H1 (cell line): ENCODE measurements at regions not wholly inside any gene's neighbourhood (a gene's known extent, or its start where the extent isn't known, plus 50 kb on each side); places are given as distances from the start of the nearest gene placed in this dataset.

Experiments
- CTCF ChIA-PET: fragments of 300-600 bp; sonication (Branson Sonifier 250); formaldehyde crosslinking; loops from one replicate; lab custom pipeline; 2021; ENCODE audit not compliant: partially characterized antibody; lab: Charles Lee
- POLR2A ChIA-PET: fragments of 300-600 bp; sonication (Branson Sonifier 250); formaldehyde crosslinking; loops from one replicate; lab custom pipeline; 2021; ENCODE audit warnings: inconsistent platforms; ENCODE audit not compliant: partially characterized antibody; lab: Charles Lee
- DNase-seq, 2 experiments: peaks; one replicate each; pipeline versions ENCODE4 v3.0.0 to v3.0.0-alpha.2; 2010 to 2022; ENCODE audit warnings: low spot score in 2 of 2, low read depth in 1 of 2, mixed read lengths in 1 of 2
- FAIRE-seq: peaks from 2 replicates; lab custom pipeline; 2011; peaks lifted over from hg19 to GRCh38; lab: Jason Lieb, UNC
- H2AFZ ChIP-seq: 2 replicates; pipeline ENCODE4 v1.8.1; 2012; ENCODE audit warnings: low read length, inconsistent platforms
- H2AK5ac ChIP-seq: 2 replicates; pipeline ENCODE4 v1.6.1; 2013; ENCODE audit warnings: low read depth, low read length
- H2BK120ac ChIP-seq: replicated peaks from 2 replicates; pipeline ENCODE3; 2013; ENCODE audit warnings: low read depth, low read length, inconsistent platforms
- H2BK12ac ChIP-seq: 2 replicates; pipeline ENCODE4 v1.6.1; 2013; ENCODE audit warnings: low read depth, low read length
- H2BK15ac ChIP-seq: 2 replicates; pipeline ENCODE4 v1.6.1; 2013; ENCODE audit warnings: low read length
- H2BK20ac ChIP-seq: 2 replicates; pipeline ENCODE4 v1.6.1; 2013; ENCODE audit warnings: low read length
- H2BK5ac ChIP-seq: 2 replicates; pipeline ENCODE4 v1.6.1; 2013; ENCODE audit warnings: low read depth, low read length
- H3K14ac ChIP-seq: 2 replicates; pipeline ENCODE4 v1.6.1; 2013; ENCODE audit warnings: inconsistent platforms; ENCODE audit not compliant: insufficient read length
- H3K18ac ChIP-seq: 2 replicates; pipeline ENCODE4 v1.6.1; 2013; ENCODE audit warnings: low read length; ENCODE audit errors: extremely low read depth
- H3K23ac ChIP-seq: 2 replicates; pipeline ENCODE4 v1.6.1; 2013; ENCODE audit warnings: inconsistent platforms; ENCODE audit not compliant: insufficient read length
- H3K23me2 ChIP-seq: 2 replicates; pipeline ENCODE4 v1.6.1; 2013; ENCODE audit warnings: low read depth, low read length
- H3K27ac ChIP-seq: 2 replicates; pipeline ENCODE4 v1.6.1; 2011; ENCODE audit warnings: low read depth, low read length, inconsistent platforms
- H3K27me3 ChIP-seq, 4 experiments: replicated peaks in 1 of 4; 1 replicate in 1 of 4; 2 replicates in 3 of 4; pipeline versions ENCODE4 v1.6.1 to v1.8.1; 2011 to 2013; ENCODE audit warnings: low read length in 3 of 4, mild to moderate bottlenecking in 3 of 4, inconsistent platforms in 2 of 4, mixed read lengths in 2 of 4, moderate library complexity in 1 of 4; ENCODE audit not compliant: control insufficient read depth in 3 of 4, insufficient read depth in 3 of 4; ENCODE audit errors: extremely low read depth in 1 of 4
- H3K36me3 ChIP-seq, 4 experiments: 2 replicates each; pipeline versions ENCODE4 v1.6.1 to v1.8.1; 2011 to 2013; ENCODE audit warnings: mild to moderate bottlenecking in 4 of 4, low read length in 3 of 4, moderate library complexity in 2 of 4, control low read depth in 1 of 4, inconsistent platforms in 1 of 4; ENCODE audit not compliant: insufficient read depth in 4 of 4, control insufficient read depth in 2 of 4
- H3K4ac ChIP-seq: replicated peaks from 2 replicates; pipeline ENCODE3; 2013; ENCODE audit warnings: low read length, low read depth, mixed read lengths, inconsistent platforms; ENCODE audit not compliant: insufficient read length
- H3K4me1 ChIP-seq, 4 experiments: replicated peaks in 1 of 4; 1 replicate in 1 of 4; 2 replicates in 3 of 4; pipeline versions ENCODE4 v1.6.1 to v1.8.1; 2011 to 2013; ENCODE audit warnings: low read length in 3 of 4, inconsistent platforms in 2 of 4, mixed read lengths in 1 of 4; ENCODE audit not compliant: insufficient read depth in 4 of 4, control insufficient read depth in 3 of 4
- H3K4me2 ChIP-seq, 2 experiments: 2 replicates each; pipeline versions ENCODE4 v1.6.1 to v1.8.1; 2011 to 2013; ENCODE audit warnings: low read depth in 2 of 2, low read length in 2 of 2, control low read depth in 1 of 2, inconsistent platforms in 1 of 2, mild to moderate bottlenecking in 1 of 2; ENCODE audit not compliant: insufficient read depth in 1 of 2
- H3K4me3 ChIP-seq, 4 experiments: fragments of 200-600, 300-600 bp in 1 of 4; sonication (generic), shearing (Covaris generic), sonication (Bioruptor Twin) in 1 of 4; 2 replicates each; pipeline versions ENCODE4 v1.5.1 to v1.8.1; 2011 to 2016; ENCODE audit warnings: low read length in 4 of 4, low read depth in 3 of 4, control low read depth in 2 of 4, inconsistent platforms in 2 of 4, mild to moderate bottlenecking in 2 of 4, mixed read lengths in 1 of 4, moderate library complexity in 1 of 4; ENCODE audit not compliant: insufficient read depth in 2 of 4; ENCODE audit errors: extremely low read depth in 1 of 4
- H3K56ac ChIP-seq: replicated peaks from 2 replicates; pipeline ENCODE3; 2013; ENCODE audit warnings: low read depth, mild to moderate bottlenecking, mixed read lengths, low read length, inconsistent platforms; ENCODE audit not compliant: insufficient read length
- H3K79me1 ChIP-seq: 2 replicates; pipeline ENCODE4 v1.6.1; 2013; ENCODE audit warnings: low read depth, low read length, control low read depth
- H3K79me2 ChIP-seq, 2 experiments: 2 replicates each; pipeline versions ENCODE4 v1.6.1 to v1.8.1; 2012 to 2013; ENCODE audit warnings: low read length in 2 of 2, mild to moderate bottlenecking in 2 of 2, inconsistent platforms in 1 of 2; ENCODE audit not compliant: insufficient read depth in 2 of 2, control insufficient read depth in 1 of 2
- H3K9ac ChIP-seq, 4 experiments: replicated peaks in 1 of 4; 1 replicate in 1 of 4; 2 replicates in 3 of 4; pipeline versions ENCODE4 v1.6.1 to v1.8.1; 2011 to 2013; ENCODE audit warnings: low read depth in 3 of 4, low read length in 3 of 4, control low read depth in 2 of 4, mild to moderate bottlenecking in 2 of 4, moderate library complexity in 2 of 4, inconsistent platforms in 1 of 4; ENCODE audit errors: extremely low read depth in 1 of 4
- H3K9me3 ChIP-seq, 2 experiments: 2 replicates each; pipeline versions ENCODE4 v1.6.1 to v1.8.1; 2012 to 2013; ENCODE audit warnings: mild to moderate bottlenecking in 2 of 2, moderate library complexity in 2 of 2, control low read depth in 1 of 2, inconsistent platforms in 1 of 2, low read depth in 1 of 2, low read length in 1 of 2, mixed read lengths in 1 of 2; ENCODE audit not compliant: insufficient read depth in 2 of 2
- H4K20me1 ChIP-seq, 2 experiments: replicated peaks in 1 of 2; 2 replicates each; pipeline versions ENCODE3 to v1.8.1; 2011 to 2013; ENCODE audit warnings: inconsistent platforms in 2 of 2, low read length in 2 of 2, mild to moderate bottlenecking in 1 of 2; ENCODE audit not compliant: insufficient read depth in 2 of 2, control insufficient read depth in 1 of 2
- H4K5ac ChIP-seq: 2 replicates; pipeline ENCODE4 v1.6.1; 2013; ENCODE audit warnings: low read length, low read depth, mixed read lengths, inconsistent platforms; ENCODE audit not compliant: insufficient read length
- H4K8ac ChIP-seq: 2 replicates; pipeline ENCODE4 v1.8.0; 2013; ENCODE audit warnings: mild to moderate bottlenecking, moderate library complexity, low read length, inconsistent platforms; ENCODE audit not compliant: insufficient read depth; ENCODE audit errors: extremely low read depth
- H4K91ac ChIP-seq: replicated peaks from 2 replicates; pipeline ENCODE3; 2013; ENCODE audit warnings: low read length, mixed read lengths, inconsistent platforms; ENCODE audit not compliant: insufficient read length
- BRCA1 ChIP-seq: IDR thresholded peaks from 2 replicates; pipeline ENCODE4 v1.6.1; 2012; ENCODE audit warnings: low read depth, low read length, improper control_type of control experiment
- CTBP2 ChIP-seq: IDR thresholded peaks from 2 replicates; pipeline ENCODE4 v1.7.0; 2011; ENCODE audit warnings: borderline replicate concordance, mild to moderate bottlenecking, moderate library complexity, mixed read lengths, low read length; ENCODE audit not compliant: insufficient read depth, insufficient read length
- EP300 ChIP-seq, 2 experiments: IDR thresholded peaks; 1 replicate in 1 of 2; 2 replicates in 1 of 2; pipeline ENCODE4 v1.6.1; 2011 to 2012; ENCODE audit warnings: low read depth in 2 of 2, low read length in 2 of 2, mild to moderate bottlenecking in 2 of 2, borderline replicate concordance in 1 of 2, inconsistent platforms in 1 of 2, moderate library complexity in 1 of 2
- FOSL1 ChIP-seq: IDR thresholded peaks from 2 replicates; pipeline ENCODE4 v1.6.1; 2011; ENCODE audit warnings: mild to moderate bottlenecking, low read depth, low read length, moderate library complexity; ENCODE audit not compliant: insufficient read depth
- GTF2F1 ChIP-seq: IDR thresholded peaks from 2 replicates; pipeline ENCODE4 v1.6.1; 2012; ENCODE audit warnings: low read depth, low read length, improper control_type of control experiment, borderline replicate concordance
- KDM1A ChIP-seq: fragments of 200-600, 300-600 bp; sonication (generic); IDR thresholded peaks from 2 replicates; pipeline ENCODE4 v1.7.1; 2016; ENCODE audit warnings: mild to moderate bottlenecking, low read length, borderline replicate concordance
- MAX ChIP-seq: IDR thresholded peaks from 2 replicates; pipeline ENCODE4 v1.6.1; 2012; ENCODE audit warnings: inconsistent platforms
- RAD21 ChIP-seq, 2 experiments: IDR thresholded peaks in 1 of 2; conservative IDR thresholded peaks in 1 of 2; 2 replicates each; pipeline ENCODE4 v1.6.1; 2011; ENCODE audit warnings: low read depth in 2 of 2, low read length in 2 of 2, improper control_type of control experiment in 1 of 2, inconsistent platforms in 1 of 2, mild to moderate bottlenecking in 1 of 2, moderate library complexity in 1 of 2
- RFX5 ChIP-seq: IDR thresholded peaks from 2 replicates; pipeline ENCODE4 v1.6.1; 2011; ENCODE audit warnings: low read depth, low read length, improper control_type of control experiment, borderline replicate concordance
- SP1 ChIP-seq: IDR thresholded peaks from 2 replicates; pipeline ENCODE4 v1.6.1; 2011; ENCODE audit warnings: low read depth, low read length
- SP4 ChIP-seq: IDR thresholded peaks from 2 replicates; pipeline ENCODE4 v1.6.1; 2012; ENCODE audit warnings: low read length, inconsistent platforms
- SUZ12 ChIP-seq: fragments of 200-600 bp; sonication (generic); IDR thresholded peaks from 2 replicates; pipeline ENCODE4 v1.6.1; 2012; ENCODE audit warnings: mild to moderate bottlenecking, inconsistent platforms, low read length, moderate library complexity, mixed read lengths
- TCF12 ChIP-seq: IDR thresholded peaks from 2 replicates; pipeline ENCODE4 v1.6.1; 2011; ENCODE audit warnings: low read depth, mild to moderate bottlenecking, low read length
- TEAD4 ChIP-seq: IDR thresholded peaks from 2 replicates; pipeline ENCODE4 v1.6.1; 2012; ENCODE audit warnings: low read depth, low read length, inconsistent platforms, mixed read lengths

GRCh38 chr2:82652117-82652516 lies 1807.0 kb downstream of the SUCLG1 start:
- no peaks in the 10 kb centered on the region for H3K36me3 ChIP-seq
- peaks cover 0 to 1% (median 0%) of the 10 kb centered on the region in 4 experiments; a peak in 1 of 7 replicates for H3K27me3 ChIP-seq
- no peak overlapping the region for H3K14ac ChIP-seq
- H3K9ac ChIP-seq, result no peak overlapping the region
- no peak overlapping the region for H2BK120ac ChIP-seq
- H3K27ac ChIP-seq, result no peak overlapping the region
- H4K8ac ChIP-seq, result no peak overlapping the region
- no peak overlapping the region for H4K91ac ChIP-seq
- H2AK5ac ChIP-seq, result no peak overlapping the region
- no peak overlapping the region for H2BK20ac ChIP-seq
- no peak overlapping the region for H3K18ac ChIP-seq
- no peak overlapping the region for H2AFZ ChIP-seq
- ChIA-PET POLR2A (no interaction called here), CTCF (no interaction called here)
- H4K20me1 ChIP-seq, result no peaks in the 10 kb centered on the region
- no peak for DNase-seq
- no peak overlapping the region for H2BK5ac ChIP-seq
- no peak overlapping the region for H3K4ac ChIP-seq
- no peak overlapping the region for H3K56ac ChIP-seq
- no peak for FAIRE-seq
- no peak overlapping the region for H3K4me2 ChIP-seq
- TF ChIP-seq RAD21 (IDR thresholded peaks at IDR 0.05 in 1 of 2, conservative IDR thresholded peaks at IDR 0.05 in 1 of 2; ENCODE audit: low read depth in 2 of 2, low read length in 2 of 2) (no peak), GTF2F1 (no peak), CTBP2 (no peak), BRCA1 (no peak), RFX5 (no peak), TEAD4 (no peak), KDM1A (no peak), SP1 (no peak), FOSL1 (no peak), SUZ12 (no peak), MAX (no peak), SP4 (no peak), TCF12 (no peak), EP300 (IDR thresholded peaks at IDR 0.05; ENCODE audit: borderline replicate concordance in 1 of 2, low read depth in 2 of 2, low read length in 2 of 2) (no peak)
- H2BK12ac ChIP-seq, result no peak overlapping the region
- H3K4me1 ChIP-seq, result no peaks in the 10 kb centered on the region
- H2BK15ac ChIP-seq, result no peak overlapping the region
- no peaks in the 10 kb centered on the region for H3K79me1 ChIP-seq
- H3K4me3 ChIP-seq, result no peak overlapping the region
- H4K5ac ChIP-seq, result no peak overlapping the region
- H3K9me3 ChIP-seq, result no peaks in the 10 kb centered on the region
- H3K23ac ChIP-seq, result no peak overlapping the region
- no peaks in the 10 kb centered on the region for H3K79me2 ChIP-seq
- no peaks in the 10 kb centered on the region for H3K23me2 ChIP-seq
